Activated T-cell treated with anti-CD3 and anti-CD28 coated beads for 48 hours (primary cell): ENCODE measurements at regions not wholly inside any gene's neighbourhood (a gene's known extent, or its start where the extent isn't known, plus 50 kb on each side); places are given as distances from the start of the nearest gene placed in this dataset.
"Not testable (repeated sequence)": the region's sequence is repeated elsewhere in the genome, so short reads cannot be mapped to it uniquely, and the experiment has no call there.

Experiments
- DNase-seq: peaks from one replicate; pipeline ENCODE4 v3.0.0-alpha.2; 2020; ENCODE audit warnings: low read depth

- no peak for DNase-seq
Observed at GRCh38 chr1:196160066-196160795, 448.0 kb downstream of the KCNT2 start.

GRCh38 chr1:196155586-196155985, 452.7 kb downstream of the KCNT2 start:
- DNase-seq: no peak

- DNase-seq: no peak
Observed at GRCh38 chr1:196152975-196153374, 455.3 kb downstream of the KCNT2 start.

DNA sequence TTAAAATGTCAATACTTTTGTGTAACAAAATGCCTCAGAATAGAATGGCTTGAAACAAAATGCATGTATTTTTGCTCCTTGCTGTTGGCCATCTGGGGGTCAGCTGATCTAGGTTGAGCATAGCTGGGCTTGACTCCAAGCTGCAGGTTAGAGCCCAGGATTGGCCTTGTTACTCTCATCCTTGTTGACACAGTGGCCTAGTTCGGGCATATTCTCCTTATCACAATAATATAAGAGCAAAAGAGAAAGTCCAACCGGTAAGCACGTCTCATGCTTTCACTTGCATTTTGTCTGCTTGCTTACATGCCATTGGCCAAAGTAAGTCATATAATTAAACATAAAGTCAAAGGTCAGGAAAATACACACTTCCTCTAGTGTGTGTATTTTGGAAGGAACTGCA, 456.2 kb downstream of the KCNT2 start:
- DNase-seq: no peak

GRCh38 chr1:196148367-196148970, 459.8 kb downstream of the KCNT2 start:
- DNase-seq: no peak

DNA sequence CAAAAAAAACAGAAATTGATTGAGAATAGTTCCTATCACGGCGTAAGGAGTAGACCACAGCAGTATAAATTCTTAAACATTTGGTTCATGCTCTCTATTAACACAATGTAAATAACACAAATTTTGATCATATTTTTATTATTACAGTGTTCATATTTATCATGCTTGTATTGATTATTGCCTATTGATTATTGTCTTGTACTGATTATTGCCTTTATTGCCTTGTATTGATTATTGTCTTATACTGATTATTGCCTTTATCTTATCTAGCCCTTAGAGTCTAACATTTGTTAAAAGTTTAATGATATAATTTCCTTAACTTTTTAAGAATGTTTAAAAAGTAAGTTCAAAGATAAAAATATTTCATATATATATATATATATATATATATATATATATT, 460.7 kb downstream of the KCNT2 start:
- no peak for DNase-seq

- not testable (repeated sequence) for DNase-seq
Observed at GRCh38 chr1:196145151-196145550, 463.1 kb downstream of the KCNT2 start.

- DNase-seq: no peak
Observed at GRCh38 chr1:196144588-196144987, 463.7 kb downstream of the KCNT2 start.

DNA sequence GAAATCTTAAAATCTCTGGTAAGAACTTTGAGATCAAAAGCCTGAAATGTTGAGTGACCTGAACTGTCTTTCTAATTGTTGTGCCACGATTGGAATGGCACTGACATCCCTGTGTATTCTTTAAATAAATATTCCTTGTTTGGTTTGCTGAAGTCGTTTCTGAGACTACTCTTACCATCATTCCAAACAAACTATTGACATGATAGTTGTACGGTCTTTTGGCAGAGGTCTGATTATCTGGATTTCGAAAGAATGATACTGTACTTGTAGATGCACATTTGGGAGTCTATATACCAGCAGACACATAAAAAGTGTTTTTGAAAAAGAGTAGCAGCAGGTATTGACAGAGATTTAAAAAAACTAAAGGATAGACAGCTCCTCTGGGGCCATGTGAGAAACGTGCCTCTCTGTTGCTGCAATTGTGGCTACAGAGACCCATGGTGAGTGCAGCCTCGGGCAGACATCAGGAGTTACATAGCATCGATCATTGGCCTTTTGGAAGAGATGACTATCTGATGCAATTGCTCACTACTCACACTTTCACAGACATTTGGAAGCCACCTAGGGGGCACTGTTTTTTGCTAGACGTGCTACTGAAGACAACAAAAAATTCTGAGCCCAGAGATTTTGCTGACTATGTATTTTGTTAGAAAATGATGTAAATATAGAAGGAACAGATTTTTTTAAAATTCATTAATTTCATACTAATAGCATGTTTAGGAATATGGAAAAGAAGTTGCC, 464.5 kb downstream of the KCNT2 start:
- DNase-seq: no peak

DNA sequence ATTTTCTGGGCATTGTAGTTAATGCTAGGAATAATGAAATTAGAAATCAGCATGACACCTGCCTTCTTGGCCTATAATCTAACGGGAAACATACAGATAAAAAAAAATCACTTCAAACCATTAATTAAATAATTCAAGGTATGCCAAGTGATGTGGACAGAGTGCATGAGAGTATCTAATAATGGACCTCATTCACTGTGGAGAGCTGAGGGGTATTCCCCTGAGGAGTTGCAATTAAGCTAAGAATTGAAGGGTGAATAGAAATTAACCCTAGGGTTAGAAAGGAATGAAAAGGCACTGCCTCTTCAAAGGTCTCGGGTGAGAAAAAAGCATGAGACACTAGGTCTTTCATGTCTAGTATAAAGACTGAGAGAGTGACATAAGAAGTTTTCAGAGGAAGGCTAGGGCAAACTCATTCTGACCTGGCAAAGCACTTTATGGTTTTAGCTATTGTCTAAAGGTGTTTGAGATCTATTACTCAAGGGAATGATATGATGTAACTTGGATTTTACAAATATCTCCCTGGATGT, 466.1 kb downstream of the KCNT2 start:
- DNase-seq: no peak

GRCh38 chr1:196136396-196136795, 471.8 kb downstream of the KCNT2 start:
- no peak for DNase-seq

- no peak for DNase-seq
Observed at GRCh38 chr1:196131691-196132090, 476.5 kb downstream of the KCNT2 start.

DNA sequence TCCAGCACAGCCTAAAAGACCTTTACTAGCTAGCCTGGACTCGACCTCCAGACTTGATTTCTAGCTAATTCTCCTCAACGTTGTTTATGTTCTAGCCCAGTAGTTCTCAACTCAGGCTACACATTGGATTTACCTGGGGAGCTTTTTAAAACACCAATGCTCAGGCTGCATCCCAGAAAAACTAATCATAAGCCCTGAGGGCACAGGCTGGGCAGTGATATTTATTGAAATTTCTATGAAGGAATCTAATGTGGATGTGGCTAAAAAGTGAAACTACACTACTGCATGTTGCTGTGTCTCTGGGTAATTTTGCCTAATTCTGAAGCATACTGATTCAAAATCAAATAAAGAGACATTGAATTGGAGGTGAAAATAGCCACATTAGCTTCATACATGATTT, 479.4 kb downstream of the KCNT2 start:
- no peak for DNase-seq

- no peak for DNase-seq
Observed at GRCh38 chr1:196121181-196121580, 487.1 kb downstream of the KCNT2 start.

DNA sequence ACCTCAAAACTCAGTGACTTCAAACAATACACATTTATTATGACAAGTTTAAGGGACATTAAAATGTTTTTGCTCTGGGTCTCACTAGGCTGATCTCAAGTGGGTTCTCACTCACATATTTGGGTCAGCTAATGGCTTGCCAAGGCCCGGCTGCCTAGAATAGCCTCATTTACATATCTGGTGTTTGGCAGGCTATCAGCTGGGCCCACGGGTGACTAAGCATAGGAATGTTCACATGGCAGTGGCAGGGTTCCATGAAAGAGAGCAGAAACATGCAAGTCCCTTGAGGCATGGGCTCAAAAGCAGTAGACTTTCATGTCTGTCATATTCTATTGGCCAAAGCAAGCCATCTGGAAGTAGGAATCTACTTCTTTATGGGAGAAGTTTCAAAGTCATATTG, 492.6 kb downstream of the KCNT2 start:
- no peak for DNase-seq

GRCh38 chr1:196114193-196114592, 494.0 kb downstream of the KCNT2 start:
- no peak for DNase-seq

DNA sequence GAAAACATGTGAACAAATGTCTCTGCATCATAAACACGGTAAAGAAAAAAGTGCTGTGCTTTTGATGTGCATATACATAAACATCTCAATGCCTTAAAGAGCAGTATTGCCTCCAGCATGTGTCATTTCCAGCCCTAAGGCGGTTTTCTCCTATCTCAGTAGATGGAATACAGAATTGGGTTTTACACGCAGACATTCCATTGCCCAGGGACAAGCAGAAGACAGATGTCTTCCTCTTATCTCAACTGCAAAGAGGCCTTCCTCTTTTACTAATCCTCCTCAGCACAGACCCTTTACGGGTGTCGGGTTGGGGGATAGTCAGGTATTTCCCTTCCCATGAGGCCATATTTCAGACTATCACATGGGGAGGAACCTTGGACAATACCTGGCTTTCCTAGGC, 499.2 kb downstream of the KCNT2 start:
- not testable (repeated sequence) for DNase-seq

- no peak for DNase-seq
Observed at GRCh38 chr1:196105901-196106300, 502.3 kb downstream of the KCNT2 start.

DNA sequence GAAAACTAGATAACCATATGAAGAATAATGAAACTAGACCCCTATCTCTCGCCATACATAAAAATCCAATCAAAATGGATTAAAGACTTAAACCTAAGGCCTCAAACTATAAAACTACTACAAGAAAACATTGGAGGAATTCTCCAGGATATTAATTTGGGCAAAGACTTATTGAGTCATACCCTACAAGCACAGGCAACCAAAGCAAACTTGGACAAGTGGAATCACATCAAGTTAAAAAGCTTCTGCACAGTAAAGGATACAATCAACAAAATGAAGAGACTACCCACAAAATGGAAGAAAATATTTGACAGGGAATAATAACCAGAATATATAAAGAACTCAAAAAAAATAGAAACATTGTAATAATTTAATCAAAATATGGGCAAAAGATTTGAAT, 505.4 kb downstream of the KCNT2 start:
- no peak for DNase-seq

GRCh38 chr1:196098000-196098399, 510.2 kb downstream of the KCNT2 start:
- no peak for DNase-seq

- no peak for DNase-seq
Observed at GRCh38 chr1:196094821-196095220, 513.4 kb downstream of the KCNT2 start.

GRCh38 chr1:196091397-196092135, 516.7 kb downstream of the KCNT2 start:
- DNase-seq: no peak
